ENCODE measurements at regions not wholly inside any gene's neighbourhood (a gene's known extent, or its start where the extent isn't known, plus 50 kb on each side); places are given as distances from the start of the nearest gene placed in this dataset.

DNA sequence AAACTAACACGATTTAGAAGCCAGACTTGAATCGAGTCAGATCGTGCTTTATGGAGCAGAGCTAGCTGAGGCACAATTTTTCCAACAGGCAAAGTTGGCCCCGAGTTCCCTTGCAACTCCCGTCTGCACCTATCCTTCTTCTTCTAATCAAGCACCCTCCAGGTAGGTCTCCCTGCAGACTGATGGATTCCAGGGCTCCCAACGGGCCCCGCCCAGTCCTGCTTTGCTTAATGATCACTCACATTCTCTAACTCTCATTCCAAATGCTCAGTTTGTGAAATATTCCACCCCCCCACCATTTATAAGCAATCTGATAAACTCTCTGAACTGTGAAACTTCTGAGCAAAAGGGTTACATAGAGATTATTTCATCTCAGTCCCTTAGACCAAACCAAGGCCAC is 119.6 kb downstream of the SLC30A10 start:
- no peak overlapping the region for H3K18ac ChIP-seq (ENCODE audit: insufficient read length, low read depth, low read length)
- no peak overlapping the region for H3K14ac ChIP-seq (ENCODE audit: insufficient read depth, low read length)
- peaks cover 7% of the 10 kb centered on the region; the same call in 1 of the 2 replicates for H3K4me1 ChIP-seq (ENCODE audit: insufficient read depth, low read length)
- no peak for DNase-seq
- H3K23me2 ChIP-seq (ENCODE audit: insufficient read length, low read depth, low read length, poor library complexity, severe bottlenecking): no peaks in the 10 kb centered on the region
- H2BK5ac ChIP-seq (ENCODE audit: insufficient read length, low read length): no peak overlapping the region
- no peaks in the 10 kb centered on the region for H3K9me3 ChIP-seq (ENCODE audit: control insufficient read depth, low read depth, low read length)
- H3K23ac ChIP-seq (ENCODE audit: insufficient read length, low read depth, low read length): no peak overlapping the region
- no peaks in the 10 kb centered on the region for H3K79me1 ChIP-seq (ENCODE audit: insufficient read depth, low read depth, low read length, poor library complexity, severe bottlenecking)
- H3K27me3 ChIP-seq (ENCODE audit: insufficient read depth, low read length): no peaks in the 10 kb centered on the region
- H3K27ac ChIP-seq (ENCODE audit: insufficient read length, low read depth, low read length): no peak overlapping the region
- H2BK20ac ChIP-seq (ENCODE audit: low read depth, low read length, poor library complexity, severe bottlenecking): no peak overlapping the region
- no peaks in the 10 kb centered on the region for H4K20me1 ChIP-seq (ENCODE audit: control insufficient read depth, insufficient read depth, insufficient read length)
- no CpG with 5 or more reads among the region's 7 CpGs for WGBS (ENCODE audit: extremely low coverage, insufficient read length, low lambda C conversion rate)
- no peak overlapping the region for H3K27ac Mint-ChIP-seq
- no peak overlapping the region for H2AFZ ChIP-seq (ENCODE audit: low read length)
- no peak overlapping the region for H3K56ac ChIP-seq (ENCODE audit: insufficient read length, low read depth, low read length)
- H3K4me2 ChIP-seq (ENCODE audit: insufficient read depth, insufficient read length, low read length): no peak overlapping the region
- no peaks in the 10 kb centered on the region for H3K36me3 Mint-ChIP-seq (ENCODE audit: insufficient read depth in 1 of 3, low read depth in 3 of 3)
- no peak overlapping the region for H3K4me3 Mint-ChIP-seq
- H3K9me3 Mint-ChIP-seq: no peaks in the 10 kb centered on the region
- H2BK15ac ChIP-seq (ENCODE audit: low read depth, low read length): no peak overlapping the region
- H3K9ac ChIP-seq (ENCODE audit: extremely low read depth, insufficient read length, low read length): no peak overlapping the region
- H3T11ph ChIP-seq (ENCODE audit: low read length): no peak overlapping the region
- no peak overlapping the region for H2AK5ac ChIP-seq (ENCODE audit: insufficient read length, low read length)
- no peaks in the 10 kb centered on the region for H3K27me3 Mint-ChIP-seq (ENCODE audit: low read depth)
- no peaks in the 10 kb centered on the region for H3K79me2 ChIP-seq (ENCODE audit: insufficient read depth, low read length)
- no peak overlapping the region for H4K8ac ChIP-seq (replicated peaks; ENCODE audit: insufficient read length, low read depth, low read length)
- no peak overlapping the region for H4K91ac ChIP-seq (ENCODE audit: insufficient read length, low read depth, low read length)
- peaks cover 0 to 5% of the 10 kb centered on the region in 2 experiments; a peak in 1 of 4 replicates for H3K4me1 Mint-ChIP-seq
- no peak overlapping the region for H2BK12ac ChIP-seq (ENCODE audit: insufficient read length, low read depth, low read length)
- TF ChIP-seq, protein P1, sequence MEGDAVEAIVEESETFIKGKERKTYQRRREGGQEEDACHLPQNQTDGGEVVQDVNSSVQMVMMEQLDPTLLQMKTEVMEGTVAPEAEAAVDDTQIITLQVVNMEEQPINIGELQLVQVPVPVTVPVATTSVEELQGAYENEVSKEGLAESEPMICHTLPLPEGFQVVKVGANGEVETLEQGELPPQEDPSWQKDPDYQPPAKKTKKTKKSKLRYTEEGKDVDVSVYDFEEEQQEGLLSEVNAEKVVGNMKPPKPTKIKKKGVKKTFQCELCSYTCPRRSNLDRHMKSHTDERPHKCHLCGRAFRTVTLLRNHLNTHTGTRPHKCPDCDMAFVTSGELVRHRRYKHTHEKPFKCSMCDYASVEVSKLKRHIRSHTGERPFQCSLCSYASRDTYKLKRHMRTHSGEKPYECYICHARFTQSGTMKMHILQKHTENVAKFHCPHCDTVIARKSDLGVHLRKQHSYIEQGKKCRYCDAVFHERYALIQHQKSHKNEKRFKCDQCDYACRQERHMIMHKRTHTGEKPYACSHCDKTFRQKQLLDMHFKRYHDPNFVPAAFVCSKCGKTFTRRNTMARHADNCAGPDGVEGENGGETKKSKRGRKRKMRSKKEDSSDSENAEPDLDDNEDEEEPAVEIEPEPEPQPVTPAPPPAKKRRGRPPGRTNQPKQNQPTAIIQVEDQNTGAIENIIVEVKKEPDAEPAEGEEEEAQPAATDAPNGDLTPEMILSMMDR (conservative IDR thresholded peaks at IDR 0.05): no peak
- no peak overlapping the region for H4K5ac ChIP-seq (ENCODE audit: insufficient read length, low read depth, low read length)
- H2BK120ac ChIP-seq (ENCODE audit: low read depth, low read length, poor library complexity, severe bottlenecking): no peak overlapping the region
- no peak overlapping the region for H3K4ac ChIP-seq (ENCODE audit: low read depth, low read length)

Measured in H9 (cell line).